ENCODE measurements at regions not wholly inside any gene's neighbourhood (a gene's known extent, or its start where the extent isn't known, plus 50 kb on each side); places are given as distances from the start of the nearest gene placed in this dataset.

GRCh38 chr5:4137781-4138180, 542.1 kb downstream of the IRX1 start:
- no peak for DNase-seq

- no peak for DNase-seq
Observed at GRCh38 chr5:4142842-4143241, 547.2 kb downstream of the IRX1 start.

- no peak for DNase-seq
Observed at GRCh38 chr5:4144411-4145007, 548.9 kb downstream of the IRX1 start.

GRCh38 chr5:4145511-4145910, 549.9 kb downstream of the IRX1 start:
- no peak for DNase-seq

GRCh38 chr5:4148009-4148408, 552.4 kb downstream of the IRX1 start:
- no peak for DNase-seq

GRCh38 chr5:4150067-4150466, 554.4 kb downstream of the IRX1 start:
- no peak for DNase-seq

- DNase-seq: no peak
Observed at GRCh38 chr5:4156153-4156552, 560.5 kb downstream of the IRX1 start.

GRCh38 chr5:4156889-4157288, 561.3 kb downstream of the IRX1 start:
- DNase-seq: no peak

GRCh38 chr5:4158750-4159447, 563.3 kb downstream of the IRX1 start:
- DNase-seq: no peak

GRCh38 chr5:4159681-4160080, 564.0 kb downstream of the IRX1 start:
- no peak for DNase-seq

- DNase-seq: no peak
Observed at GRCh38 chr5:4164167-4164566, 568.5 kb downstream of the IRX1 start.

- no peak for DNase-seq
Observed at GRCh38 chr5:4180703-4181102, 585.1 kb downstream of the IRX1 start.

GRCh38 chr5:4182144-4182543, 586.5 kb downstream of the IRX1 start:
- DNase-seq: no peak

GRCh38 chr5:4185127-4185526, 589.5 kb downstream of the IRX1 start:
- DNase-seq: no peak

GRCh38 chr5:4188704-4189103, 593.1 kb downstream of the IRX1 start:
- no peak for DNase-seq

- DNase-seq: no peak
Observed at GRCh38 chr5:4189317-4189716, 593.7 kb downstream of the IRX1 start.

GRCh38 chr5:4191041-4191440, 595.4 kb downstream of the IRX1 start:
- no peak for DNase-seq

GRCh38 chr5:4191703-4192102, 596.1 kb downstream of the IRX1 start:
- no peak for DNase-seq

- no peak for DNase-seq
Observed at GRCh38 chr5:4192111-4192510, 596.5 kb downstream of the IRX1 start.

- no peak for DNase-seq
Observed at GRCh38 chr5:4196744-4197143, 601.1 kb downstream of the IRX1 start.

GRCh38 chr5:4197151-4197550, 601.5 kb downstream of the IRX1 start:
- DNase-seq: no peak

- DNase-seq: no peak
Observed at GRCh38 chr5:4198461-4198860, 602.8 kb downstream of the IRX1 start.

GRCh38 chr5:4199049-4199841, 603.6 kb downstream of the IRX1 start:
- no peak for DNase-seq

GRCh38 chr5:4203146-4203545, 607.5 kb downstream of the IRX1 start:
- DNase-seq: no peak

All from activated CD4-positive, CD25-positive, alpha-beta regulatory T cell treated with anti-CD3 and anti-CD28 coated beads, Interleukin-2, amount 50 U/mL, for 72 hours (primary cell).